HepG2 (cell line): ENCODE measurements at regions not wholly inside any gene's neighbourhood (a gene's known extent, or its start where the extent isn't known, plus 50 kb on each side); places are given as distances from the start of the nearest gene placed in this dataset.

Experiments used
- ATAC-seq: fragments of 200-7000 bp; cut with Tn5 transposase; 3 replicates; pipeline ENCODE4 v1.9.1; 2020; ENCODE audit warnings: mild to moderate bottlenecking, moderate library complexity
- BruUV-seq: library from RNA; stranded (reverse); fragments of 400-500 nt; replicated peaks from 2 replicates; lab custom pipeline; 2021; lab: Mats Ljungman, UMichigan
- CTCF ChIA-PET: fragments of 300-600 bp; formaldehyde crosslinking; extraction: SDS; loops from one replicate; lab custom pipeline; 2021; ENCODE audit warnings: low total read pairs, inconsistent platforms, low intra/inter-chr PET ratio; lab: Yijun Ruan, JAX
- POLR2A ChIA-PET: fragments of 350-600 bp; sonication (Branson Sonifier 250); formaldehyde crosslinking; loops from one replicate; lab custom pipeline; 2020; ENCODE audit warnings: antibody characterized with exemption, inconsistent platforms; lab: Yijun Ruan, JAX
- DNase-seq: peaks from one replicate; pipeline ENCODE4 v3.0.0-alpha.2; 2015; ENCODE audit warnings: low spot score
- FAIRE-seq: peaks from 3 replicates; lab custom pipeline; 2011; peaks lifted over from hg19 to GRCh38; lab: Jason Lieb, UNC
- H2AFZ ChIP-seq: one replicate; pipeline ENCODE4 v1.6.1; 2011; ENCODE audit warnings: low read length, inconsistent platforms
- H3K27ac ChIP-seq: fragments of 300-600 bp; 3 replicates; pipeline ENCODE4 v1.8.0; 2011; ENCODE audit warnings: mixed run types, mild to moderate bottlenecking, mixed read lengths, low read length, inconsistent platforms; ENCODE audit not compliant: insufficient read depth; ENCODE audit errors: extremely low read length
- H3K27me3 ChIP-seq, 2 experiments: fragments of 200-600 bp in 1 of 2; 2 replicates in 1 of 2; 3 replicates in 1 of 2; pipeline versions ENCODE4 v1.6.0 to v1.8.0; 2011; ENCODE audit warnings: low read length in 2 of 2, mild to moderate bottlenecking in 2 of 2, moderate library complexity in 2 of 2, inconsistent platforms in 1 of 2; ENCODE audit not compliant: insufficient read depth in 2 of 2, control insufficient read depth in 1 of 2
- H3K36me3 ChIP-seq, 2 experiments: fragments of 200-600 bp in 1 of 2; replicated peaks in 1 of 2; 2 replicates in 1 of 2; 3 replicates in 1 of 2; pipeline versions ENCODE4 v1.5.1 to v1.8.0; 2011; ENCODE audit warnings: low read length in 2 of 2, inconsistent platforms in 1 of 2; ENCODE audit not compliant: insufficient read depth in 2 of 2, control insufficient read depth in 1 of 2
- H3K4me1 ChIP-seq: 2 replicates; pipeline ENCODE4 v1.5.1; 2012; ENCODE audit warnings: low read length, inconsistent platforms; ENCODE audit not compliant: insufficient read depth
- H3K4me2 ChIP-seq: 2 replicates; pipeline ENCODE4 v1.6.0; 2011; ENCODE audit warnings: low read depth, low read length, inconsistent platforms
- H3K4me3 ChIP-seq, 3 experiments: fragments of 200-600 bp in 1 of 3; sonication (generic), shearing (Covaris generic) in 1 of 3; replicated peaks in 1 of 3; 2 replicates each; pipeline ENCODE4 v1.5.1; 2011 to 2016; ENCODE audit warnings: low read length in 3 of 3, inconsistent platforms in 2 of 3, low read depth in 2 of 3, mild to moderate bottlenecking in 2 of 3, control low read depth in 1 of 3, mixed read lengths in 1 of 3; ENCODE audit not compliant: insufficient read depth in 1 of 3
- H3K79me2 ChIP-seq: one replicate; pipeline ENCODE4 v1.6.1; 2011; ENCODE audit warnings: low read length, inconsistent platforms; ENCODE audit not compliant: insufficient read depth
- H3K9ac ChIP-seq: 2 replicates; pipeline ENCODE4 v1.6.0; 2011; ENCODE audit warnings: mild to moderate bottlenecking, low read depth, low read length, inconsistent platforms; ENCODE audit not compliant: insufficient read depth
- H3K9me3 ChIP-seq: 2 replicates; pipeline ENCODE4 v1.5.1; 2012; ENCODE audit warnings: mild to moderate bottlenecking, low read length
- H4K20me1 ChIP-seq: 2 replicates; pipeline ENCODE4 v1.6.0; 2011; ENCODE audit warnings: inconsistent platforms, mild to moderate bottlenecking, low read length, moderate library complexity; ENCODE audit not compliant: insufficient read depth
- CBX2 ChIP-seq, 2 experiments: fragments of 200-600 bp in 1 of 2; sonication (generic); formaldehyde crosslinking in 1 of 2; IDR thresholded peaks; 2 replicates each; pipeline versions ENCODE4 v1.7.0 to v1.8.1; 2018 to 2022; ENCODE audit warnings: low read depth in 2 of 2, low read length in 1 of 2, mild to moderate bottlenecking in 1 of 2, missing genetic modification reagents in 1 of 2
- DDIT3 ChIP-seq: sonication (generic); formaldehyde crosslinking; IDR thresholded peaks from 2 replicates; pipeline ENCODE4 v1.4.0; 2020; ENCODE audit warnings: mild to moderate bottlenecking, missing genetic modification reagents
- GZF1 ChIP-seq: sonication (generic); formaldehyde crosslinking; IDR thresholded peaks from 2 replicates; pipeline ENCODE4 v1.5.1; 2020; ENCODE audit warnings: mild to moderate bottlenecking, missing genetic modification reagents
- PBX2 ChIP-seq: IDR thresholded peaks from 2 replicates; pipeline ENCODE4 v1.6.1; 2016; ENCODE audit warnings: control low read depth
- RBM39 ChIP-seq: fragments of 200-400 bp; formaldehyde crosslinking; IDR thresholded peaks from one replicate; pipeline ENCODE4 v1.6.1; 2018; ENCODE audit warnings: antibody characterized with exemption, mild to moderate bottlenecking, low read depth, low read length; ENCODE audit not compliant: poor library complexity, severe bottlenecking
- TFDP1 ChIP-seq: IDR thresholded peaks from 2 replicates; pipeline ENCODE4 v1.6.1; 2016; ENCODE audit warnings: missing compliant biosample characterization, missing genetic modification reagents, borderline replicate concordance
- ZNF234 ChIP-seq: sonication (generic); formaldehyde crosslinking; conservative IDR thresholded peaks from 2 replicates; pipeline ENCODE4 v1.5.1; 2020; ENCODE audit warnings: mild to moderate bottlenecking, missing genetic modification reagents
- ZNF383 ChIP-seq: sonication (generic); formaldehyde crosslinking; IDR thresholded peaks from 2 replicates; pipeline ENCODE4 v1.4.0; 2020; ENCODE audit warnings: missing genetic modification reagents, mild to moderate bottlenecking, borderline replicate concordance
- WGBS: methylation state at CpG from one replicate; pipeline ENCODE4 v1.1.6; 2017; ENCODE audit warnings: low lambda C conversion rate; 5-methylcytosine and 5-hydroxymethylcytosine counted together
- in situ Hi-C: cut with HindIII; loops from 2 replicates; pipeline ENCODE4 v1.10.0; 2017; ENCODE audit warnings: low pct_unique_long_range_greater_than_20kb; ENCODE audit not compliant: extremely low pct_ligation_motif_present
- intact Hi-C: fragments of 100-400 bp; cut with micrococcal nuclease; formaldehyde crosslinking; loops from one replicate; pipeline ENCODE4 v1.10.0; 2022; ENCODE audit not compliant: unreplicated experiment

- no peak for ATAC-seq
- Histone ChIP-seq H3K9me3 (no peaks in the 10 kb centered on the region), H3K79me2 (no peaks in the 10 kb centered on the region), H3K9ac (no peak overlapping the region), H3K4me2 (no peak overlapping the region), H3K4me1 (no peaks in the 10 kb centered on the region), H3K27ac (no peak overlapping the region), H3K4me3 (no peak overlapping the region), H3K27me3 (no peaks in the 10 kb centered on the region; a peak in 1 of 5 replicates), H3K36me3 (no peaks in the 10 kb centered on the region), H2AFZ (no peak overlapping the region), H4K20me1 (no peaks in the 10 kb centered on the region)
- in situ Hi-C loops (no loop called here), intact Hi-C loops (no loop called here)
- 41% methylated on average over 10 of the region's 10 CpGs for WGBS
- TF ChIP-seq ZNF383 (no peak), GZF1 (CRISPR knock-in tag) (no peak), PBX2 (CRISPR knock-in tag) (no peak), ZNF234 (CRISPR knock-in tag) (no peak), TFDP1 (CRISPR knock-in tag) (no peak), RBM39 (no peak), CBX2 (IDR thresholded peaks at IDR 0.05; ENCODE audit: low read depth, low read length) (no peak), CBX2 (CRISPR knock-in tag; IDR thresholded peaks at IDR 0.05; ENCODE audit: low read depth) (no peak), DDIT3 (CRISPR knock-in tag) (no peak)
- ChIA-PET CTCF (no interaction called here), POLR2A (no interaction called here)
- no TSS peak for BruUV-seq
- no peak for FAIRE-seq
- no peak for DNase-seq
These were observed 201.9 kb upstream of the CST7 start for GRCh38 chr20:24747010-24747712.
